ENCODE measurements at regions not wholly inside any gene's neighbourhood (a gene's known extent, or its start where the extent isn't known, plus 50 kb on each side); places are given as distances from the start of the nearest gene placed in this dataset.

- no peak for TF ChIP-seq CTCF (IDR thresholded peaks at IDR 0.05)
- TF ChIP-seq EP300 (IDR thresholded peaks at IDR 0.05), result no peak
These were observed 119.4 kb upstream of the HS6ST1 start for GRCh38 chr2:128438091-128438490.
